ENCODE measurements at regions not wholly inside any gene's neighbourhood (a gene's known extent, or its start where the extent isn't known, plus 50 kb on each side); places are given as distances from the start of the nearest gene placed in this dataset.

DNA sequence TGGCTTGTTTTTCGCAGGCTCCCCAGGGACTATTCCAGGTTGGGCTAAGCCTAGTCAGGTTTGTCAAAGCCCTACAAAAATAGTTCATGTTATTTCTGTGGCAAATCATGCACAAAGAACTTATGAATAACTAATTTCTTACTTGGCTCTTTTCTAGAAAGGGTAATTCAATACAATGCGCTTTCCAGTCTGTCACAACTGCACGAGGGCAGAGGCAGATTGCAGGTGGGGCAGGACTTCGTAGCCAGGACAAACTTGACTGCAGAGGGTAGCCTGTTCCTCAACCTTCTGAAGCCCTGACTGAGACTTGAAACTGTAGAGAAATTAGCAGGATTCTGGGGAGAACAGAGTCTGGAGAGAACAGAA is 253.5 kb downstream of the QKI start:
- TF ChIP-seq, protein P1, sequence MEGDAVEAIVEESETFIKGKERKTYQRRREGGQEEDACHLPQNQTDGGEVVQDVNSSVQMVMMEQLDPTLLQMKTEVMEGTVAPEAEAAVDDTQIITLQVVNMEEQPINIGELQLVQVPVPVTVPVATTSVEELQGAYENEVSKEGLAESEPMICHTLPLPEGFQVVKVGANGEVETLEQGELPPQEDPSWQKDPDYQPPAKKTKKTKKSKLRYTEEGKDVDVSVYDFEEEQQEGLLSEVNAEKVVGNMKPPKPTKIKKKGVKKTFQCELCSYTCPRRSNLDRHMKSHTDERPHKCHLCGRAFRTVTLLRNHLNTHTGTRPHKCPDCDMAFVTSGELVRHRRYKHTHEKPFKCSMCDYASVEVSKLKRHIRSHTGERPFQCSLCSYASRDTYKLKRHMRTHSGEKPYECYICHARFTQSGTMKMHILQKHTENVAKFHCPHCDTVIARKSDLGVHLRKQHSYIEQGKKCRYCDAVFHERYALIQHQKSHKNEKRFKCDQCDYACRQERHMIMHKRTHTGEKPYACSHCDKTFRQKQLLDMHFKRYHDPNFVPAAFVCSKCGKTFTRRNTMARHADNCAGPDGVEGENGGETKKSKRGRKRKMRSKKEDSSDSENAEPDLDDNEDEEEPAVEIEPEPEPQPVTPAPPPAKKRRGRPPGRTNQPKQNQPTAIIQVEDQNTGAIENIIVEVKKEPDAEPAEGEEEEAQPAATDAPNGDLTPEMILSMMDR (IDR thresholded peaks at IDR 0.05): no peak
- no peak for TF ChIP-seq POLR2A (IDR thresholded peaks at IDR 0.05)
